Astrocyte (in vitro differentiated cells and primary cell): ENCODE measurements at regions not wholly inside any gene's neighbourhood (a gene's known extent, or its start where the extent isn't known, plus 50 kb on each side); places are given as distances from the start of the nearest gene placed in this dataset.
A peak's percentile ranks its signal among the peaks of the same experiment; 100 is the strongest.

Experiments
- DNase-seq: peaks from one replicate; pipeline ENCODE4 v3.0.0-alpha.2; 2010; ENCODE audit warnings: low read depth
- FAIRE-seq: peaks from 2 replicates; lab custom pipeline; 2011; peaks lifted over from hg19 to GRCh38; lab: Jason Lieb, UNC
- H2AFZ ChIP-seq: 2 replicates; pipeline ENCODE4 v1.6.0; 2012; ENCODE audit warnings: low read depth, low read length, inconsistent platforms
- H3K27ac ChIP-seq: 2 replicates; pipeline ENCODE4 v1.5.1; 2011; ENCODE audit warnings: low read depth, low read length, inconsistent platforms
- H3K27me3 ChIP-seq: 2 replicates; pipeline ENCODE4 v1.6.0; 2011; ENCODE audit warnings: low read length, inconsistent platforms; ENCODE audit not compliant: insufficient read depth
- H3K36me3 ChIP-seq: 2 replicates; pipeline ENCODE4 v1.5.1; 2011; ENCODE audit warnings: low read length, inconsistent platforms; ENCODE audit not compliant: insufficient read depth
- H3K4me1 ChIP-seq: 2 replicates; pipeline ENCODE4 v1.5.1; 2011; ENCODE audit warnings: low read length, inconsistent platforms; ENCODE audit not compliant: insufficient read depth
- H3K4me2 ChIP-seq: 2 replicates; pipeline ENCODE4 v1.6.0; 2012; ENCODE audit warnings: low read length, inconsistent platforms
- H3K4me3 ChIP-seq: 2 replicates; pipeline ENCODE4 v1.5.1; 2011; ENCODE audit warnings: low read depth, mild to moderate bottlenecking, low read length, inconsistent platforms; ENCODE audit not compliant: insufficient read depth
- H3K79me2 ChIP-seq: 2 replicates; pipeline ENCODE4 v1.6.0; 2012; ENCODE audit warnings: mild to moderate bottlenecking, low read length, inconsistent platforms; ENCODE audit not compliant: insufficient read depth
- H3K9ac ChIP-seq: 2 replicates; pipeline ENCODE4 v1.6.0; 2012; ENCODE audit warnings: mild to moderate bottlenecking, low read length, inconsistent platforms
- H3K9me3 ChIP-seq: 2 replicates; pipeline ENCODE4 v1.5.1; 2012; ENCODE audit warnings: low read depth, mild to moderate bottlenecking, low read length, inconsistent platforms; ENCODE audit not compliant: insufficient read depth
- H4K20me1 ChIP-seq: 2 replicates; pipeline ENCODE4 v1.6.0; 2012; ENCODE audit warnings: low read length, inconsistent platforms; ENCODE audit not compliant: insufficient read depth
- H3K27ac Mint-ChIP-seq: one replicate; pipeline ENCODE4 v1.8.0; 2021; ENCODE audit warnings: mild to moderate bottlenecking, mixed read lengths; ENCODE audit not compliant: unreplicated experiment
- H3K27me3 Mint-ChIP-seq: one replicate; pipeline ENCODE4 v1.8.0; 2021; ENCODE audit warnings: low read depth, mixed read lengths; ENCODE audit not compliant: unreplicated experiment
- H3K36me3 Mint-ChIP-seq: one replicate; pipeline ENCODE4 v1.8.0; 2021; ENCODE audit warnings: low read depth, mixed read lengths; ENCODE audit not compliant: unreplicated experiment
- H3K4me1 Mint-ChIP-seq: one replicate; pipeline ENCODE4 v1.8.0; 2021; ENCODE audit warnings: low read depth, mixed read lengths; ENCODE audit not compliant: unreplicated experiment
- H3K4me3 Mint-ChIP-seq: one replicate; pipeline ENCODE4 v1.8.0; 2021; ENCODE audit warnings: mild to moderate bottlenecking, moderate library complexity, mixed read lengths; ENCODE audit not compliant: unreplicated experiment
- H3K9me3 Mint-ChIP-seq: one replicate; pipeline ENCODE4 v1.8.0; 2021; ENCODE audit warnings: mild to moderate bottlenecking, mixed read lengths; ENCODE audit not compliant: unreplicated experiment
- CTCF ChIP-seq: IDR thresholded peaks from 2 replicates; pipeline ENCODE4 v1.5.1; 2011; ENCODE audit warnings: low read depth, mild to moderate bottlenecking, inconsistent platforms, low read length, moderate library complexity; ENCODE audit not compliant: insufficient read depth
- EZH2 ChIP-seq: IDR thresholded peaks from 2 replicates; pipeline ENCODE4 v1.6.1; 2012; ENCODE audit warnings: mild to moderate bottlenecking, low read length, inconsistent platforms; ENCODE audit not compliant: insufficient read depth

- Histone ChIP-seq H3K4me1 (peaks cover 8% of the 10 kb centered on the region), H3K4me2 (no peak overlapping the region), H3K27me3 (no peaks in the 10 kb centered on the region), H4K20me1 (no peaks in the 10 kb centered on the region), H2AFZ (no peak overlapping the region), H3K27ac (no peak overlapping the region), H3K36me3 (no peaks in the 10 kb centered on the region), H3K4me3 (no peak overlapping the region), H3K9me3 (no peaks in the 10 kb centered on the region), H3K79me2 (no peaks in the 10 kb centered on the region), H3K9ac (no peak overlapping the region)
- H3K4me1 Mint-ChIP-seq: peaks cover 14% of the 10 kb centered on the region
- H3K27ac Mint-ChIP-seq: no peak overlapping the region
- FAIRE-seq (no peak), DNase-seq (no peak)
- no peak for TF ChIP-seq EZH2
- no peak for TF ChIP-seq CTCF
- no peaks in the 10 kb centered on the region for H3K36me3 Mint-ChIP-seq
- no peak overlapping the region for H3K4me3 Mint-ChIP-seq
- no peaks in the 10 kb centered on the region for H3K27me3 Mint-ChIP-seq
- H3K9me3 Mint-ChIP-seq: no peaks in the 10 kb centered on the region
These were observed 274.0 kb upstream of the TGFBR2 start for GRCh38 chr3:30332196-30333021.

GRCh38 chr3:30333143-30333542 lies 273.3 kb upstream of the TGFBR2 start:
- Histone ChIP-seq H3K79me2 (no peaks in the 10 kb centered on the region), H4K20me1 (no peaks in the 10 kb centered on the region), H3K9ac (no peak overlapping the region), H2AFZ (no peak overlapping the region), H3K27ac (no peak overlapping the region), H3K4me3 (no peak overlapping the region), H3K4me2 (no peak overlapping the region), H3K27me3 (no peaks in the 10 kb centered on the region), H3K4me1 (peaks cover 8% of the 10 kb centered on the region), H3K36me3 (no peaks in the 10 kb centered on the region), H3K9me3 (no peaks in the 10 kb centered on the region)
- Mint-ChIP-seq H3K36me3 (no peaks in the 10 kb centered on the region), H3K9me3 (no peaks in the 10 kb centered on the region), H3K27ac (no peak overlapping the region), H3K4me3 (no peak overlapping the region), H3K27me3 (no peaks in the 10 kb centered on the region), H3K4me1 (peaks cover 14% of the 10 kb centered on the region)
- FAIRE-seq: peak; percentile 54
- no peak for TF ChIP-seq EZH2
- no peak for TF ChIP-seq CTCF
- no peak for DNase-seq

GRCh38 chr3:30333903-30334302 lies 272.5 kb upstream of the TGFBR2 start:
- Histone ChIP-seq H2AFZ (no peak overlapping the region), H3K36me3 (no peaks in the 10 kb centered on the region), H4K20me1 (no peaks in the 10 kb centered on the region), H3K9ac (no peak overlapping the region), H3K4me3 (no peak overlapping the region), H3K79me2 (no peaks in the 10 kb centered on the region), H3K4me2 (no peak overlapping the region), H3K4me1 (peaks cover 8% of the 10 kb centered on the region), H3K9me3 (no peaks in the 10 kb centered on the region), H3K27ac (no peak overlapping the region), H3K27me3 (no peaks in the 10 kb centered on the region)
- DNase-seq (peak; percentile 49), FAIRE-seq (no peak)
- Mint-ChIP-seq H3K27ac (no peak overlapping the region), H3K4me1 (peaks cover 13% of the 10 kb centered on the region), H3K36me3 (no peaks in the 10 kb centered on the region), H3K4me3 (no peak overlapping the region), H3K27me3 (no peaks in the 10 kb centered on the region), H3K9me3 (no peaks in the 10 kb centered on the region)
- TF ChIP-seq CTCF (no peak), EZH2 (no peak)
